SU-DHL-6 (cell line): ENCODE measurements at regions not wholly inside any gene's neighbourhood (a gene's known extent, or its start where the extent isn't known, plus 50 kb on each side); places are given as distances from the start of the nearest gene placed in this dataset.

ENCODE experiments used
- H2AFZ ChIP-seq: fragments of 200-600 bp; sonication (generic); 2 replicates; pipeline ENCODE4 v1.6.1; 2014; ENCODE audit warnings: low read depth, mild to moderate bottlenecking, moderate library complexity, mixed read lengths, antibody characterized with exemption, low read length; ENCODE audit not compliant: severe bottlenecking
- H3F3A ChIP-seq: fragments of 200-600 bp; shearing (Covaris generic); 2 replicates; pipeline ENCODE4 v1.6.0; 2016; ENCODE audit warnings: antibody characterized with exemption, mild to moderate bottlenecking; ENCODE audit not compliant: insufficient read depth
- H3K27ac ChIP-seq: fragments of 200-600 bp; sonication (generic); 2 replicates; pipeline ENCODE4 v1.5.1; 2016; ENCODE audit warnings: low read depth, mild to moderate bottlenecking, low read length, moderate library complexity, mixed read lengths
- H3K27me3 ChIP-seq: fragments of 200-600 bp; sonication (generic), shearing (Covaris generic); 2 replicates; pipeline ENCODE4 v1.6.0; 2014; ENCODE audit warnings: mild to moderate bottlenecking, low read length
- H3K36me3 ChIP-seq: fragments of 200-600 bp; sonication (generic); 2 replicates; pipeline ENCODE4 v1.6.1; 2014; ENCODE audit warnings: mild to moderate bottlenecking, low read length, mixed read lengths
- H3K4me2 ChIP-seq: fragments of 300-600, 200-600 bp; shearing (Covaris generic), sonication (generic); 2 replicates; pipeline ENCODE4 v1.6.0; 2014; ENCODE audit warnings: low read length, low read depth, mild to moderate bottlenecking; ENCODE audit not compliant: poor library complexity, severe bottlenecking
- H3K4me3 ChIP-seq: fragments of 200-600 bp; sonication (generic); 2 replicates; pipeline ENCODE4 v1.5.1; 2014; ENCODE audit warnings: antibody characterized with exemption, low read length, mild to moderate bottlenecking, mixed read lengths; ENCODE audit not compliant: insufficient read depth, poor library complexity, severe bottlenecking
- H3K79me2 ChIP-seq: fragments of 200-600 bp; sonication (generic); 2 replicates; pipeline ENCODE4 v1.6.1; 2014; ENCODE audit warnings: mild to moderate bottlenecking, low read length, moderate library complexity; ENCODE audit not compliant: insufficient read depth
- H3K9ac ChIP-seq: fragments of 200-600 bp; sonication (generic); 2 replicates; pipeline ENCODE4 v1.7.0; 2014; ENCODE audit warnings: mild to moderate bottlenecking, low read length
- H3K9me2 ChIP-seq: fragments of 200-600 bp; sonication (generic); replicated peaks from 2 replicates; pipeline ENCODE4 v1.6.1; 2014; ENCODE audit warnings: low read length; ENCODE audit not compliant: insufficient read depth
- H3K9me3 ChIP-seq: fragments of 200-600 bp; sonication (generic); 2 replicates; pipeline ENCODE4 v1.6.1; 2014; ENCODE audit warnings: low read length, mixed read lengths; ENCODE audit not compliant: insufficient read depth
- H4K20me1 ChIP-seq: fragments of 200-600 bp; sonication (generic); 2 replicates; pipeline ENCODE4 v1.6.1; 2014; ENCODE audit warnings: low read depth, mild to moderate bottlenecking, antibody characterized with exemption, low read length, moderate library complexity, mixed read lengths
- CTCF ChIP-seq: fragments of 200-600 bp; sonication (generic); IDR thresholded peaks from one replicate; pipeline ENCODE4 v1.5.1; 2017; ENCODE audit warnings: antibody characterized with exemption, mild to moderate bottlenecking, low read length, moderate library complexity; ENCODE audit not compliant: insufficient read depth, poor library complexity, severe bottlenecking
- EZH2phosphoT487 ChIP-seq: fragments of 200-600 bp; sonication (generic), shearing (Covaris generic); conservative IDR thresholded peaks from 2 replicates; pipeline ENCODE4 v1.6.1; 2018; ENCODE audit warnings: mild to moderate bottlenecking, antibody characterized with exemption, low read length, moderate library complexity, mixed read lengths

- Histone ChIP-seq H3K27ac (no peak overlapping the region), H3K4me2 (no peak overlapping the region), H3K4me3 (no peak overlapping the region)
Observed at GRCh38 chr2:133640103-133640502, 71.8 kb upstream of the NCKAP5 start.

GRCh38 chr2:133641497-133641896 lies 73.2 kb upstream of the NCKAP5 start:
- Histone ChIP-seq H3K9me3 (no peaks in the 10 kb centered on the region), H3F3A (no peaks in the 10 kb centered on the region), H3K4me2 (no peak overlapping the region), H3K9ac (no peak overlapping the region), H2AFZ (no peak overlapping the region), H3K4me3 (no peak overlapping the region), H3K9me2 (no peaks in the 10 kb centered on the region), H3K27ac (no peak overlapping the region), H3K79me2 (no peaks in the 10 kb centered on the region), H4K20me1 (no peaks in the 10 kb centered on the region), H3K27me3 (no peaks in the 10 kb centered on the region), H3K36me3 (no peaks in the 10 kb centered on the region)
- TF ChIP-seq EZH2phosphoT487 (no peak), CTCF (no peak)

More at GRCh38 chr2:133640103-133640502, 71.8 kb upstream of the NCKAP5 start:
- TF ChIP-seq EZH2phosphoT487 = no peak
- TF ChIP-seq CTCF = no peak
- H2AFZ ChIP-seq = no peak overlapping the region
- H3K9ac ChIP-seq = no peak overlapping the region
- H4K20me1 ChIP-seq = no peaks in the 10 kb centered on the region
- no peaks in the 10 kb centered on the region for H3K9me3 ChIP-seq
- no peaks in the 10 kb centered on the region for H3K36me3 ChIP-seq
- no peaks in the 10 kb centered on the region for H3K9me2 ChIP-seq
- H3F3A ChIP-seq = no peaks in the 10 kb centered on the region
- H3K27me3 ChIP-seq = no peaks in the 10 kb centered on the region
- no peaks in the 10 kb centered on the region for H3K79me2 ChIP-seq

DNA sequence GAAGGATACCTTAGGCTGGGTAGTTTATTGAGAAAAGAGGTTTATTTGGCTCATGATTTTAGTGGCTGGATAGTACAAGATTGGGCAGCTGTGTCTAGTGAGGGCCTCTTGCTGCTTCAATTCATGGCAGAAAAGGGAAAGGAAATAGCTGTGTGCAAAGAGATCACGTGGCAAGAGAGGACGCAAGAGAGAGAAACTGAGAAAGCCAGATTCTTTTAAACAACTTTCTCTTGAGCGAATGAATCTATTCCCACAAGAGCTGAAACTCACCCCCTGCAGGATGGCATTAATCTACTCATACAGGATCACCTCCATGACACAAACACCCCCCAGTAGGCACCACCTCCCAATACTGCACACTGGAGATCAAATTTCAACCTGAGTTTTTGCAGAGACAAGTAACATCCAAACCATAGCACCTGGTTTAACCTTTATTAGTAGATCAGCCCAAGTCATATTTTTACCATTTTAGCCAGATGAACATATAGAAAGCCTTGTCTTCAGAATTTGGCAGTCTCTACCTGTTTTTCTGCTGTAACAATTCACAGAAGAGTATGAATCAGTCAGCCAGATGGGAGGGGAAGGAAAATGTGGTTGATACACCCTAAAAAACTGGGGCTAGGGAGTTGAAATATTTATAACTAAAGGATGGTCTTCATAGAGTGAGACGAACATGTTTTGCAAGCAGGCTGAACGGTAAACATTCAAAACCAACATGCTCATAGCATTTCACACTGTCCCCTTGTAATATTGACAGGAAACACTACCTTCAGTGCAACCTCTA lies 73.9 kb upstream of the NCKAP5 start:
- no peak for TF ChIP-seq EZH2phosphoT487
- TF ChIP-seq CTCF = no peak
- H3K9me2 ChIP-seq = no peaks in the 10 kb centered on the region
- no peak overlapping the region for H2AFZ ChIP-seq
- no peaks in the 10 kb centered on the region for H3K79me2 ChIP-seq
- H3K9me3 ChIP-seq = no peaks in the 10 kb centered on the region
- H3K4me3 ChIP-seq = no peak overlapping the region
- no peaks in the 10 kb centered on the region for H4K20me1 ChIP-seq
- no peak overlapping the region for H3K4me2 ChIP-seq
- H3K9ac ChIP-seq = no peak overlapping the region
- no peak overlapping the region for H3K27ac ChIP-seq
- no peaks in the 10 kb centered on the region for H3F3A ChIP-seq
- H3K36me3 ChIP-seq = no peaks in the 10 kb centered on the region
- H3K27me3 ChIP-seq = no peaks in the 10 kb centered on the region
